ENCODE measurements at regions not wholly inside any gene's neighbourhood (a gene's known extent, or its start where the extent isn't known, plus 50 kb on each side); places are given as distances from the start of the nearest gene placed in this dataset.

GRCh38 chr15:58303236-58303635 lies 128.6 kb upstream of the LIPC start:
- peaks cover 0 to 8% of the 10 kb centered on the region in 2 donors for H3K4me1 ChIP-seq (replicated peaks in 1 of 2)
- no peaks in the 10 kb centered on the region for H3K36me3 ChIP-seq (replicated peaks in 1 of 2)
- DNase-seq = no peak
- H3K4me3 ChIP-seq = no peak overlapping the region
- H3K27me3 ChIP-seq = no peaks in the 10 kb centered on the region
- intact Hi-C loops (cut with DNase I) = no loop called here
- WGBS, 4 donors = 79 to 89% (median 85%) methylated on average over 6 of the region's 6 CpGs
- no peak for TF ChIP-seq POLR2A (IDR thresholded peaks at IDR 0.05)
- no peak for TF ChIP-seq CTCF (IDR thresholded peaks at IDR 0.05)
- no peak overlapping the region for H3K27ac ChIP-seq
- H3K9me3 ChIP-seq (replicated peaks in 1 of 3) = no peaks in the 10 kb centered on the region

GRCh38 chr15:58306591-58307312 lies 125.0 kb upstream of the LIPC start:
- Histone ChIP-seq H3K36me3 (replicated peaks in 1 of 2) (no peaks in the 10 kb centered on the region), H3K27me3 (no peaks in the 10 kb centered on the region), H3K9me3 (replicated peaks in 1 of 3) (no peaks in the 10 kb centered on the region), H3K4me3 (no peak overlapping the region), H3K27ac (no peak overlapping the region), H3K4me1 (replicated peaks in 1 of 2) (peaks cover 0 to 8% of the 10 kb centered on the region in 2 donors)
- no peak for DNase-seq
- WGBS, 4 donors = 81 to 86% (median 85%) methylated on average over 4 of the region's 4 CpGs
- intact Hi-C loops (cut with DNase I) = no loop called here
- no peak for TF ChIP-seq CTCF (IDR thresholded peaks at IDR 0.05)
- TF ChIP-seq POLR2A (IDR thresholded peaks at IDR 0.05) = no peak

GRCh38 chr15:58307313-58307961 lies 124.4 kb upstream of the LIPC start:
- DNase-seq = no peak
- no peak overlapping the region for H3K27ac ChIP-seq
- no peaks in the 10 kb centered on the region for H3K27me3 ChIP-seq
- no peak for TF ChIP-seq POLR2A (IDR thresholded peaks at IDR 0.05)
- no peak for TF ChIP-seq CTCF (IDR thresholded peaks at IDR 0.05)
- no peaks in the 10 kb centered on the region for H3K36me3 ChIP-seq (replicated peaks in 1 of 2)
- intact Hi-C loops (cut with DNase I) = no loop called here
- H3K4me3 ChIP-seq = no peak overlapping the region
- 69 to 78% (median 73%) methylated on average over 6 of the region's 6 CpGs for WGBS, 4 donors
- no peaks in the 10 kb centered on the region for H3K9me3 ChIP-seq (replicated peaks in 1 of 3)
- H3K4me1 ChIP-seq (replicated peaks in 1 of 2) = peaks cover 0 to 8% of the 10 kb centered on the region in 2 donors

- Histone ChIP-seq H3K9me3 (replicated peaks in 1 of 3) (no peaks in the 10 kb centered on the region), H3K36me3 (replicated peaks in 1 of 2) (no peaks in the 10 kb centered on the region), H3K4me1 (replicated peaks in 1 of 2) (peaks cover 0 to 8% of the 10 kb centered on the region in 2 donors), H3K4me3 (no peak overlapping the region), H3K27me3 (no peaks in the 10 kb centered on the region), H3K27ac (no peak overlapping the region)
- intact Hi-C loops (cut with DNase I) = no loop called here
- DNase-seq = no peak
- no peak for TF ChIP-seq CTCF (IDR thresholded peaks at IDR 0.05)
- TF ChIP-seq POLR2A (IDR thresholded peaks at IDR 0.05) = no peak
- WGBS, 4 donors = 87 to 88% (median 88%) methylated on average over 2 to 10 of the region's 10 CpGs
Measured at GRCh38 chr15:58308742-58309355, 122.9 kb upstream of the LIPC start.
